ENCODE measurements at regions not wholly inside any gene's neighbourhood (a gene's known extent, or its start where the extent isn't known, plus 50 kb on each side); places are given as distances from the start of the nearest gene placed in this dataset.

- TF ChIP-seq CEBPB (IDR thresholded peaks at IDR 0.05) (no peak), EGR1 (IDR thresholded peaks at IDR 0.05) (no peak), MAX (IDR thresholded peaks at IDR 0.05) (no peak), CREB1 (IDR thresholded peaks at IDR 0.05; ENCODE audit: low read depth) (no peak)
Observed at GRCh38 chr14:27327095-27327494, 729.3 kb upstream of the NOVA1 start.

DNA sequence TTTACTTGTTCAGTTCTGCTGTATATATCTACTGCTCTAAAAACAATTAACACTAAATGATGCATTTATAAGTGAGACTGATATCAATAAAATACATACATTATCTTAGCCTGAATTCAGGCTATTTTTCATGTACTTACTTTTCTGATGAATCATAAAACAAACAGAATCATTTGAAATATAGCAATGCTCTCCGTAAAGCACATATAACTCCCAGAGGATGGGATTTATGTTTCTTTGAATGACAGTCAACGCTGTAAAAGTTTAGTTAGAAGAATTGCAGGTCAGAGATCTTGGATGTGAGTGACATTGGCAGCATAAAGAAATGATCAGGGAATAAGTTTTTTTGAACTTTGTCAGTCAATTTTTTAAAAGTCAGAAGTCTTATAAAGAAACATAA, 740.2 kb upstream of the NOVA1 start:
- TF ChIP-seq YY1 (IDR thresholded peaks at IDR 0.05; ENCODE audit: low read depth): no peak
- no peak for TF ChIP-seq MAX (IDR thresholded peaks at IDR 0.05)
- no peak for TF ChIP-seq FOXM1 (IDR thresholded peaks at IDR 0.05; ENCODE audit: borderline replicate concordance, low read depth)
- no peak for TF ChIP-seq ZBTB7A (IDR thresholded peaks at IDR 0.05; ENCODE audit: low read depth)
- TF ChIP-seq, protein P1, sequence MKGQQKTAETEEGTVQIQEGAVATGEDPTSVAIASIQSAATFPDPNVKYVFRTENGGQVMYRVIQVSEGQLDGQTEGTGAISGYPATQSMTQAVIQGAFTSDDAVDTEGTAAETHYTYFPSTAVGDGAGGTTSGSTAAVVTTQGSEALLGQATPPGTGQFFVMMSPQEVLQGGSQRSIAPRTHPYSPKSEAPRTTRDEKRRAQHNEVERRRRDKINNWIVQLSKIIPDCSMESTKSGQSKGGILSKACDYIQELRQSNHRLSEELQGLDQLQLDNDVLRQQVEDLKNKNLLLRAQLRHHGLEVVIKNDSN (IDR thresholded peaks at IDR 0.05): no peak
- no peak for TF ChIP-seq TAF1 (IDR thresholded peaks at IDR 0.05; ENCODE audit: low read depth)
- no peak for TF ChIP-seq NFIC (IDR thresholded peaks at IDR 0.05)
- no peak for TF ChIP-seq EP300 (IDR thresholded peaks at IDR 0.05; ENCODE audit: borderline replicate concordance)
- no peak for TF ChIP-seq REST (IDR thresholded peaks at IDR 0.05; ENCODE audit: low read depth)
- TF ChIP-seq TEAD4 (IDR thresholded peaks at IDR 0.05): no peak
- no peak for TF ChIP-seq TCF12 (IDR thresholded peaks at IDR 0.05; ENCODE audit: low read depth)
- TF ChIP-seq CREB1 (IDR thresholded peaks at IDR 0.05; ENCODE audit: low read depth): no peak
- no peak for TF ChIP-seq EGR1 (IDR thresholded peaks at IDR 0.05)
- no peak for TF ChIP-seq RAD21 (IDR thresholded peaks at IDR 0.05; ENCODE audit: low read depth)
- TF ChIP-seq CEBPB (IDR thresholded peaks at IDR 0.05): no peak

GRCh38 chr14:27366596-27366995, 768.8 kb upstream of the NOVA1 start:
- TF ChIP-seq CEBPB (IDR thresholded peaks at IDR 0.05): no peak
- no peak for TF ChIP-seq ZBTB7A (IDR thresholded peaks at IDR 0.05; ENCODE audit: low read depth)
- TF ChIP-seq NFIC (IDR thresholded peaks at IDR 0.05): no peak
- no peak for TF ChIP-seq REST (IDR thresholded peaks at IDR 0.05; ENCODE audit: low read depth)
- TF ChIP-seq EGR1 (IDR thresholded peaks at IDR 0.05): no peak
- TF ChIP-seq, protein P1 (IDR thresholded peaks at IDR 0.05): no peak
- TF ChIP-seq CREB1 (IDR thresholded peaks at IDR 0.05; ENCODE audit: low read depth): no peak
- TF ChIP-seq YY1 (IDR thresholded peaks at IDR 0.05; ENCODE audit: low read depth): no peak
- TF ChIP-seq EP300 (IDR thresholded peaks at IDR 0.05; ENCODE audit: borderline replicate concordance): no peak
- no peak for TF ChIP-seq RAD21 (IDR thresholded peaks at IDR 0.05; ENCODE audit: low read depth)
- TF ChIP-seq TCF12 (IDR thresholded peaks at IDR 0.05; ENCODE audit: low read depth): no peak
- no peak for TF ChIP-seq MAX (IDR thresholded peaks at IDR 0.05)
- TF ChIP-seq TEAD4 (IDR thresholded peaks at IDR 0.05): no peak
- TF ChIP-seq TAF1 (IDR thresholded peaks at IDR 0.05; ENCODE audit: low read depth): no peak
- TF ChIP-seq FOXM1 (IDR thresholded peaks at IDR 0.05; ENCODE audit: borderline replicate concordance, low read depth): no peak

DNA sequence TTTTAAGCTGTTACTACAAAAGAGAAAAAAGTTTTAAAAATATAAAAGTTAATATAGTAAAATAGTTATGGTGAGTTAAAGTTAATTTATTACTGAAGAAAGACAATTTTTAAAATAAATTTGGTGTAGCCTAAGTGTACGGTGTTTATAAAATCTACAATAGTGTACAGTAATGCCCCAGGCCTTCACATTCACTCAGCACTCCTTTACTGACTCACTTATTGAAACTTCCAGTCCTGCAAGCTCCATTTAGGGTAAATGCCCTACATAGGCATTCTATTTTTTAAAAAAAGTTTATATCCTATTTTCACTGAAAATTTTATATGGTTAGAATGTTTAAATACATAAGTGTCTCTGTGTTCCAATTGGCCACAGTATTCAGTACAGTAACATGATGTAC, 769.5 kb upstream of the NOVA1 start:
- no peak for TF ChIP-seq EP300 (IDR thresholded peaks at IDR 0.05; ENCODE audit: borderline replicate concordance)
- no peak for TF ChIP-seq CEBPB (IDR thresholded peaks at IDR 0.05)
- no peak for TF ChIP-seq ZBTB7A (IDR thresholded peaks at IDR 0.05; ENCODE audit: low read depth)
- no peak for TF ChIP-seq TEAD4 (IDR thresholded peaks at IDR 0.05)
- no peak for TF ChIP-seq FOXM1 (IDR thresholded peaks at IDR 0.05; ENCODE audit: borderline replicate concordance, low read depth)
- no peak for TF ChIP-seq TCF12 (IDR thresholded peaks at IDR 0.05; ENCODE audit: low read depth)
- no peak for TF ChIP-seq RAD21 (IDR thresholded peaks at IDR 0.05; ENCODE audit: low read depth)
- no peak for TF ChIP-seq YY1 (IDR thresholded peaks at IDR 0.05; ENCODE audit: low read depth)

GRCh38 chr14:27370074-27370473, 772.2 kb upstream of the NOVA1 start:
- no peak for TF ChIP-seq EGR1 (IDR thresholded peaks at IDR 0.05)
- TF ChIP-seq CEBPB (IDR thresholded peaks at IDR 0.05): no peak
- no peak for TF ChIP-seq YY1 (IDR thresholded peaks at IDR 0.05; ENCODE audit: low read depth)
- TF ChIP-seq TAF1 (IDR thresholded peaks at IDR 0.05; ENCODE audit: low read depth): no peak
- no peak for TF ChIP-seq NFIC (IDR thresholded peaks at IDR 0.05)
- no peak for TF ChIP-seq REST (IDR thresholded peaks at IDR 0.05; ENCODE audit: low read depth)
